ENCODE measurements at regions not wholly inside any gene's neighbourhood (a gene's known extent, or its start where the extent isn't known, plus 50 kb on each side); places are given as distances from the start of the nearest gene placed in this dataset.

DNA sequence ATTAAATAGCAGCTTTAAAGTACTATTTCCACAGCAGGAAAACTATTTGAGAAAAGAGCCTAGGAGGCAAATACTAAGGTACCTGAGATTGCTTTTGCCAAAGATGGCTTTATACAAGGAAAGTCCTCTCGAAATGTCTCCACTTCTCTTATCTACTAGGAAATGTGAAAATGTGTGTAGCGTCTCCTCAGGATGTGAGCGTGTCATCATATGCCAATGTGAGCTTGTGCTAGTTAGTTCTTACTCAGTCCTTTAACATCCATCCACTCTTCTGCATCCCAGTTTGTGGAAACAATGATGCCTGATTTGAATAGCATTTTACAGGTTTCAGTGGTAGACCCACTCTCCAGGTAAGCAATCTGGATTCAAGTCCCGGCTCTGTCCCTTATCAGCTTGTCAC lies 421.0 kb downstream of the DYNC2H1 start:
- TF ChIP-seq, protein P1, sequence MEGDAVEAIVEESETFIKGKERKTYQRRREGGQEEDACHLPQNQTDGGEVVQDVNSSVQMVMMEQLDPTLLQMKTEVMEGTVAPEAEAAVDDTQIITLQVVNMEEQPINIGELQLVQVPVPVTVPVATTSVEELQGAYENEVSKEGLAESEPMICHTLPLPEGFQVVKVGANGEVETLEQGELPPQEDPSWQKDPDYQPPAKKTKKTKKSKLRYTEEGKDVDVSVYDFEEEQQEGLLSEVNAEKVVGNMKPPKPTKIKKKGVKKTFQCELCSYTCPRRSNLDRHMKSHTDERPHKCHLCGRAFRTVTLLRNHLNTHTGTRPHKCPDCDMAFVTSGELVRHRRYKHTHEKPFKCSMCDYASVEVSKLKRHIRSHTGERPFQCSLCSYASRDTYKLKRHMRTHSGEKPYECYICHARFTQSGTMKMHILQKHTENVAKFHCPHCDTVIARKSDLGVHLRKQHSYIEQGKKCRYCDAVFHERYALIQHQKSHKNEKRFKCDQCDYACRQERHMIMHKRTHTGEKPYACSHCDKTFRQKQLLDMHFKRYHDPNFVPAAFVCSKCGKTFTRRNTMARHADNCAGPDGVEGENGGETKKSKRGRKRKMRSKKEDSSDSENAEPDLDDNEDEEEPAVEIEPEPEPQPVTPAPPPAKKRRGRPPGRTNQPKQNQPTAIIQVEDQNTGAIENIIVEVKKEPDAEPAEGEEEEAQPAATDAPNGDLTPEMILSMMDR (IDR thresholded peaks at IDR 0.05; ENCODE audit: control insufficient read depth, extremely low read depth, insufficient read depth) = no peak
- DNase-seq (ENCODE audit: low read depth) = no peak
- no peak overlapping the region for H3K4me3 ChIP-seq (ENCODE audit: low read depth, low read length)

DNA sequence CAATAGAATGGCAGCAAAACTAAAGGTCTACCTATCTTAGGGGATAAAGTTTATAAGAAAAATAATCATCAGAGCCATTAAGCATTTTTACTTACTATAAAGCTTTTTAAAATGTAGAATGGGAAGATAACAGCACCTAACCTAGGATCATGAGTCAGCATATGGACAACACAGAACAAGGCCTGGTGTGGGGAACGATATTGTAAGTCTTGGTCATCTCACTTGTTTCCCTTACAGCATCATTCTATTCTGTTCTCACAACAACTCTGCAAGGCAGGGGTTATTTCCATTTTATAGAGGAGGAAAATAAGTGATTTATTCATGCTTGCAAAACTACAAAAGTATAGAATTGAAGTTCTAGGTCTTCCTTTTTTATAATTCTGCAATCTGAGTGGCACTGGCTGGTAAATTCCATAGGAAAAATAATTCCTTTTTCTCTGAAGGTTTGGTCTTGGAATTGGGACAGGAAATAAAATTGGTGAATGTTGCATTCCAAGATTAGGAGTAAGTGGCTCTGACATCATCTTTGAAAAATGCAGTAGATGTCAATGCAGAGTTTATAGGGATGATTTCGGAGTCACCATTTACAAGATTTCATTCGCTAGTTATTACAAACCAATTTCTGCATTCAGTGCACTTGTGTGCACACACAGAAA lies 423.0 kb downstream of the DYNC2H1 start:
- no peak overlapping the region for H3K4me3 ChIP-seq (ENCODE audit: low read depth, low read length)
- TF ChIP-seq, protein P1 (IDR thresholded peaks at IDR 0.05; ENCODE audit: control insufficient read depth, extremely low read depth, insufficient read depth) = no peak
- no peak for DNase-seq (ENCODE audit: low read depth)

DNA sequence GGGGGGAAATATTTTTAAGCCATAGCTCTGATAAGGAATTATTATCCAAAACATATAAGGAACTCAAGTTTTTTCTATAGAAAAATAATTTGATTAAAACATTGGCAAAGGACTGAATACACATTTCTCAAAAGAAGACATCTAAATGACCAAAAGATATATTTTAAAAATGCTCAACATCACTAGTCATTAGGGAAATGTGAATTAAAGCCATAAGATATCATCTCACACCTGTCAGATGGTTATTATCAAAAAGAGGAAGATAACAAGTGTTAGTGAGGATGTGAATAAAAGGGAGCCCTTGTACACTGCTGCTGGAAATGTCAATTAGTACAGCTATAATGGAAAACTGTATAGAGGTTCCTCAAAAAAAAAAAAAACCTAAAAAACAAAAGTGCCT lies 425.0 kb downstream of the DYNC2H1 start:
- H3K4me3 ChIP-seq (ENCODE audit: low read depth, low read length) = no peak overlapping the region
- no peak for DNase-seq (ENCODE audit: low read depth)
- TF ChIP-seq, protein P1 (IDR thresholded peaks at IDR 0.05; ENCODE audit: control insufficient read depth, extremely low read depth, insufficient read depth) = no peak

DNA sequence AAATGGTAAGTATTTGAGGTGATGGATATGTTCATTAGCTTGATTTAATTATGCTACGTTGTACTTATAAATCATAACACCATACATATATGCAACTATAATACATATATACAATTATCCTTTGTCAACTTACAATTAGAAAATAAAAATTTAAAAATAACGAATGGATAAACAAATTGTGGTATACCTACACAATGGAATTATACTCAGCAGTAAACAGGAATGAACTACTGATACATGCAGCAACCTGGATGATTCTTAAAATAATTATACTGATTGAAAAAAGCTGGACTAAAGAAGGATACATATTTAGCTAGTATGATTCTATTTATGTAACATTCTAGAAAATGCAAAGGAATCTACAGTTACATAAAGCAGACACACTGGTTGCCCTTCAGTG lies 425.7 kb downstream of the DYNC2H1 start:
- TF ChIP-seq, protein P1 (IDR thresholded peaks at IDR 0.05; ENCODE audit: control insufficient read depth, extremely low read depth, insufficient read depth) = no peak
- no peak overlapping the region for H3K4me3 ChIP-seq (ENCODE audit: low read depth, low read length)
- no peak for DNase-seq (ENCODE audit: low read depth)

DNA sequence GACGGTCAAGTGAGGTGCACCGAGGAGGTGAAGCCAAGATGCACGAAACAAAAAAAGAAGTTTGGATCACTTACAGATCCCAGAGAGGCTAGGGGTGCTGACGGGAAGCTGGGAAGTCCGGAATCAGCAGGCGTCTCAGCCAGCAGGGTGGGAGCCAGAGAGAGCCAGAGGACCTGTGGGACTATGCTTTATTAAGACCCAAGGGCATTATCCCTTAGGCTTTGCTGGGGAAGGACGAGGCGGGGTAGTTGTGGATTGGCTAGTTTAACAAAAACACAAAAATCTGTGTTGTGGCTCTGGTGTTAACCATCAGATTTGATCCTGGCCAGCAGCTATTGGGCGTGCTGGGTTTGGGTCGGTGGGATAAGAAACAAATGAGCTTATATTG lies 427.1 kb downstream of the DYNC2H1 start:
- no peak overlapping the region for H3K4me3 ChIP-seq (ENCODE audit: low read depth, low read length)
- DNase-seq (ENCODE audit: low read depth) = no peak
- TF ChIP-seq, protein P1 (IDR thresholded peaks at IDR 0.05; ENCODE audit: control insufficient read depth, extremely low read depth, insufficient read depth) = no peak

DNA sequence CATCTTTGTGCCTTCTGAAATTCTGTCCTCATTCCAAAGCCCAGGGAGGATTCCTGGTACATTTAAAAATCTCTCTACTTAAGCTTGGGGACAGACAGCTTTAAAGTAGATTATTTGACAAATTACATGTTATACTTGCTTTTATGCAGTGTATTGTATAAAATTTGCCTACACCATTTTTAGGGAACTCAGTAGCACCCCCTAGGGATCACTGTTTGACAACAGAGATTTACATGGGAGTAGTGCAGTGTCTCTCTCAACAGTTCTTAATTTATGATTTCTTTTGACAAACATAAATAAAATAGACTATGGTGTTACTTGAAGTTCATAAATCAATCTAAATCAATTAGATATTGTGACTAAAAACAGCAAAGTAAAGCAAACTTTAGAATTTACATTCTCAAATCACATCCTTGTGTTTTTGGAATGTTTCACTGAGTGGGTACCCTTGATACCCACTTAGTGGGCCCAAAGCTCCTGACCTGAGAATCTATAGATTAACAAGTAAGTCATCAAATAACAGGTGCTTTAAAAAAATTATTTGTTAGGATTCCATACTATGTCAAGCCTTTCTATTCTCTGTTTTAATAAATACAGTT lies 428.8 kb downstream of the DYNC2H1 start:
- DNase-seq (ENCODE audit: low read depth) = no peak
- TF ChIP-seq, protein P1 (IDR thresholded peaks at IDR 0.05; ENCODE audit: control insufficient read depth, extremely low read depth, insufficient read depth) = peak; percentile 63

DNA sequence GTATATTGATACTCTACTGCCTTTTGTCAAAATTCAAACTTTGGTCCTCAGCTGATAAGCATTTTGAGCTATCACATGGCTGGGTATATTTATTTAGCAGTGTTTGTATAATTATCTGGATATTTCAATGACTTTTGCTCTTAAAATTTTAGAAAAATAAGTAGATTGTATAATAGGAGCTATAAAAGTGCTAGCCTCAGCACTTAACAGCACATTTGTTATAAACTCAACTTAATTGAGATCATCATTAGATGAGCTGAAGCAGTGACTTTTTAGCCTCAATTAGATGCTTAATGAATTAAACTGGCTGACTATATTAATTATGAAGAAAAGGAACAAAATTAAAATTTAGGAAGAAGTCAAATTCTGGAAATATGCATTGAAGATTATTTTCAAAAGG lies 429.9 kb downstream of the DYNC2H1 start:
- H3K4me3 ChIP-seq (ENCODE audit: low read depth, low read length) = no peak overlapping the region
- no peak for DNase-seq (ENCODE audit: low read depth)
- TF ChIP-seq, protein P1 (IDR thresholded peaks at IDR 0.05; ENCODE audit: control insufficient read depth, extremely low read depth, insufficient read depth) = no peak

More for the DNA sequence above, 428.8 kb downstream of the DYNC2H1 start:
- no peak overlapping the region for H3K4me3 ChIP-seq (ENCODE audit: low read depth, low read length)
